Kidney (tissue), 13 donors: ENCODE measurements at regions not wholly inside any gene's neighbourhood (a gene's known extent, or its start where the extent isn't known, plus 50 kb on each side); places are given as distances from the start of the nearest gene placed in this dataset.
"Not testable (repeated sequence)": the region's sequence is repeated elsewhere in the genome, so short reads cannot be mapped to it uniquely, and the experiment has no call there.

Experiments
- DNase-seq, 5 donors: peaks; one replicate each; pipeline ENCODE4 v3.0.0-alpha.2; 2013 to 2020
- FAIRE-seq: peaks from 2 replicates; lab custom pipeline; 2012; peaks lifted over from hg19 to GRCh38; lab: Jason Lieb, UNC
- H3K27ac ChIP-seq, 2 donors: one replicate each; pipeline ENCODE4 v1.7.0; 2013; ENCODE audit warnings: low read depth in 2 of 2, low read length in 2 of 2, inconsistent platforms in 1 of 2
- H3K27me3 ChIP-seq: one replicate; pipeline ENCODE4 v1.7.1; 2013; ENCODE audit warnings: low read length, inconsistent platforms; ENCODE audit not compliant: control insufficient read depth, insufficient read depth
- H3K36me3 ChIP-seq, 3 donors: one replicate each; pipeline versions ENCODE4 v1.7.0 to v1.7.1; 2013; ENCODE audit warnings: low read length in 3 of 3, control low read depth in 1 of 3, inconsistent platforms in 1 of 3; ENCODE audit not compliant: insufficient read depth in 3 of 3, control insufficient read depth in 2 of 3
- H3K4me1 ChIP-seq, 3 donors: one replicate each; pipeline versions ENCODE4 v1.7.0 to v1.7.1; 2013; ENCODE audit warnings: low read length in 3 of 3, inconsistent platforms in 1 of 3, low read depth in 1 of 3; ENCODE audit not compliant: control insufficient read depth in 2 of 3, insufficient read depth in 2 of 3
- H3K4me3 ChIP-seq, 3 donors: one replicate each; pipeline versions ENCODE4 v1.7.0 to v1.8.1; 2013; ENCODE audit warnings: low read length in 3 of 3, control low read depth in 1 of 3, inconsistent platforms in 1 of 3
- H3K9ac ChIP-seq, 3 donors: one replicate each; pipeline versions ENCODE4 v1.7.0 to v1.7.1; 2013; ENCODE audit warnings: low read length in 3 of 3, control low read depth in 1 of 3, inconsistent platforms in 1 of 3
- H3K9me3 ChIP-seq, 3 donors: one replicate each; pipeline versions ENCODE4 v1.7.0 to v1.7.1; 2013; ENCODE audit warnings: low read length in 3 of 3, control low read depth in 1 of 3, inconsistent platforms in 1 of 3; ENCODE audit not compliant: control insufficient read depth in 2 of 3, insufficient read depth in 1 of 3
- CTCF ChIP-seq: IDR thresholded peaks from 3 replicates; pipeline ENCODE4 v1.5.1; 2012; ENCODE audit warnings: mild to moderate bottlenecking, moderate library complexity, borderline replicate concordance; ENCODE audit not compliant: insufficient read depth; ENCODE audit errors: extremely low read depth
- intact Hi-C: fragments of 100-400 bp; cut with DNase I; formaldehyde crosslinking; loops from one replicate; pipeline ENCODE4 v1.11.1; 2022
- donor health status: control.
- donor health status: control.
- donor health status: control.
- donor health status: control.
- donor health status: control.
- donor health status: DM: yes; HTN: yes; CAD: no.
- donor health status: Normal renal cell carcinoma (clear cell type).

- Histone ChIP-seq H3K4me1 (no peaks in the 10 kb centered on the region), H3K27ac (no peak overlapping the region), H3K4me3 (no peak overlapping the region), H3K9ac (no peak overlapping the region), H3K36me3 (no peaks in the 10 kb centered on the region), H3K27me3 (no peaks in the 10 kb centered on the region), H3K9me3 (peaks cover 0 to 3% (median 0%) of the 10 kb centered on the region in 3 donors)
- no peak for TF ChIP-seq CTCF
- intact Hi-C loops = no loop called here
- DNase-seq (no peak), FAIRE-seq (peak; percentile 11)
Measured at GRCh38 chr10:125520968-125521367, 162.0 kb downstream of the TEX36 start.

- H3K4me3 ChIP-seq, H3K36me3 ChIP-seq, H3K9me3 ChIP-seq, H3K27me3 ChIP-seq, H3K27ac ChIP-seq, H3K9ac ChIP-seq, intact Hi-C loops, H3K4me1 ChIP-seq, DNase-seq, FAIRE-seq: not testable (repeated sequence)
Measured at GRCh38 chr10:125518397-125518796, 164.6 kb downstream of the TEX36 start.

- no peak for TF ChIP-seq CTCF
- H3K4me3 ChIP-seq = no peak overlapping the region
- FAIRE-seq (no peak), DNase-seq (no peak)
- H3K27me3 ChIP-seq = no peaks in the 10 kb centered on the region
- no peak overlapping the region for H3K27ac ChIP-seq
- no peaks in the 10 kb centered on the region for H3K9me3 ChIP-seq
- no peaks in the 10 kb centered on the region for H3K4me1 ChIP-seq
- intact Hi-C loops = no loop called here
- no peak overlapping the region for H3K9ac ChIP-seq
- no peaks in the 10 kb centered on the region for H3K36me3 ChIP-seq
Measured at GRCh38 chr10:125515571-125515970, 167.4 kb downstream of the TEX36 start.

- no peak for FAIRE-seq
- no peak for DNase-seq
- Histone ChIP-seq H3K27me3 (no peaks in the 10 kb centered on the region), H3K36me3 (no peaks in the 10 kb centered on the region), H3K4me3 (no peak overlapping the region), H3K27ac (no peak overlapping the region), H3K9ac (no peak overlapping the region), H3K9me3 (no peaks in the 10 kb centered on the region), H3K4me1 (no peaks in the 10 kb centered on the region)
- intact Hi-C loops = no loop called here
- TF ChIP-seq CTCF = no peak
Measured at GRCh38 chr10:125514206-125515162, 168.5 kb downstream of the TEX36 start.
